ENCODE measurements at regions not wholly inside any gene's neighbourhood (a gene's known extent, or its start where the extent isn't known, plus 50 kb on each side); places are given as distances from the start of the nearest gene placed in this dataset.

DNA sequence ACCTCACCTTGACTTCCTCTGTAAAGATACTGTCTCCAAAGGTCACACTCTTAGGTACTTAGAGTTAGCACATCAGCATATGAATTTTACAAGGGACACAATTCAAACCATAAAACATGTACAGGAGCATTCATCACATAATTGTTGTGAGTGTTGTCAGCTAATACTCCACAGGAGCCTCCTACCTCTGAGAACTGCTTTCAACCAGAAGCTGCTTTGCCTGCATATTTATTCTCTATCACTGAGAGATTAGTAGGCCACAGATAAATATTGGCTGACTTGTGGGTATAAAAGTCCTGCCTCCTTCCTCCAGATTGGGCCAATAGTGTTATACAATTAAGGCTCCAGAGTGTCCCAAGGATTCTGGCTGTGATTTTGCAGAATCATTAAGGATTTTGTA is 1207.0 kb downstream of the XPNPEP1 start:
- no peak for DNase-seq (ENCODE audit: extremely low read depth in 1 of 11, low read depth in 9 of 11, low spot score in 4 of 11)

DNA sequence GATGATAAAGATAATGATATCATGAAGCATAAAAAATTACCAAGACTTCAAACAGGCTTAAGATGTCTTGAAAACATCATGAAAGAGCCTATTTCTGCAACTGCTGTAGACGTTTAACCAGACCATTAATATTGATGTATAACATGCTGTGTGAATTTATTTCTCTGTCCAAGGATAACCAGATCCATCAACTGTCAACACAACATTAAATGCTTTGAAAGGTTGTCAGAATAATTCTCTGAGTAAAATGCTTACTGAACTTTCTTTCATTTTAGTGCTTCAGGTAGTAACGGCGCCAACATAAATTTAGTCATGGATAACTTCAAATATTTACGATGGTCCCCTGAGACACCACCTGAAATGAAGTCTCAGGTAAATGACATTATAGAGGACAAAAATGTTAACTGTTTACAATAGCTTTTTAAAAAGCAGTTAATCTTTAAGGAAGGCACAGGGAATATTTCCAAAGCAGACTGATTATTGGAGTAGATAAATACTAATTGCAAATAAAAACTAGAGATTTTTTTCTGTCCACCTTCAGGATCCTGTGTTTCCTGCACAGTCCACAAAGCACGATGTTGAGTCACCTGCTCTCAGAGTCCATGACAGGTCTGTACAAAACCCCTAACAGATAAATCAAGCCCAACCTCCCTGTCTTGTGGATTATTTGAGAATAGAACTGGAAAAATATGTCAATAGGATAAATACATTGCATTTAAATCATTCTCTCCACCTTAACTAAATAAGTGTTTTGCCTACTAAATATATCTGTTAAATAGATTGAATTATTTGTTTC is 1213.2 kb downstream of the XPNPEP1 start:
- no peak for DNase-seq (ENCODE audit: extremely low read depth in 1 of 11, low read depth in 9 of 11, low spot score in 4 of 11)

DNA sequence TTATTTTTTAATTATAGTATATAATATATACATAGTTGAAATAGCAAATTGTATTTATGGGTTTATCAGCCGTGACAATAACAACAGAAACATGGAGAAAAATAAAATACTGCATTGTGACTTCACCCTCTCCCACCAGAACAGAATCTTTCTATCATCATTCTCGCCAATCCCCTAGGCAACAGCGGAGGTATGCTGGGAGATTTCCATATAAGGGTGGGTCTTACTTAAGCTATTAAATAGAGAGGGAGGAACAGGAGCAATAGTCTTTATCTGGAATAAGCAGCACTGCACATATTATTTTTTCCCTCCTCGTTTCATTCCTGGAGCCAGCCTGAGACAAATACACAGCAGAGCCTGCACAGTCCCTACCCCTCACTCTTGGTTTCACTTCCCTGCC is 1214.9 kb downstream of the XPNPEP1 start:
- DNase-seq (ENCODE audit: extremely low read depth in 1 of 11, low read depth in 9 of 11, low spot score in 4 of 11): no peak

GRCh38 chr10:108696792-108697477 is 1226.4 kb downstream of the XPNPEP1 start:
- DNase-seq (ENCODE audit: extremely low read depth in 1 of 11, low read depth in 9 of 11, low spot score in 4 of 11): no peak

DNA sequence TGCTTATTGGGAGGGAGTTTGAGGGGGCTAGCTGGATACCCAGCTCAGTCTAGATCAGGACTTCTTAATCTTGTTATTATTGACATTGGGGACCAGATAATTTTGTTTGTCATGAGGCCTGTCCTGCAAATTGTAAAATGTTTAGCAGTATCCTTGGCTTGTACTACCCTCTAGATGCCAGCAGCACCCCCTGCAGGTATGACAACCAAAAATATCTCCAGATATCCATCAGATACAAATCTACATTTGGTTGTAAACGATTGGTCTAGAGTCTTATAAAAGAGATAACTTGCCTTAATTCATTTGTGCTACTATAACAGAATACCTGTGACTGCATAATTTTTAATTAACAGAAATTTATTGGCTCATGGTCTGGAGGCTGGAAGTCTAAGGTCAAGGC is 1232.2 kb downstream of the XPNPEP1 start:
- no peak for DNase-seq (ENCODE audit: extremely low read depth in 1 of 11, low read depth in 9 of 11, low spot score in 4 of 11)

- no peak for DNase-seq (ENCODE audit: extremely low read depth in 1 of 11, low read depth in 9 of 11, low spot score in 4 of 11)
Observed at GRCh38 chr10:108690530-108690929, 1232.8 kb downstream of the XPNPEP1 start.

- no peak for DNase-seq (ENCODE audit: extremely low read depth in 1 of 11, low read depth in 9 of 11, low spot score in 4 of 11)
Observed at GRCh38 chr10:108689891-108690290, 1233.4 kb downstream of the XPNPEP1 start.

- DNase-seq (ENCODE audit: extremely low read depth in 1 of 11, low read depth in 9 of 11, low spot score in 4 of 11): no peak
Observed at GRCh38 chr10:108688314-108688713, 1235.0 kb downstream of the XPNPEP1 start.

GRCh38 chr10:108685863-108686531 is 1237.3 kb downstream of the XPNPEP1 start:
- DNase-seq (ENCODE audit: extremely low read depth in 1 of 11, low read depth in 9 of 11, low spot score in 4 of 11): no peak

DNA sequence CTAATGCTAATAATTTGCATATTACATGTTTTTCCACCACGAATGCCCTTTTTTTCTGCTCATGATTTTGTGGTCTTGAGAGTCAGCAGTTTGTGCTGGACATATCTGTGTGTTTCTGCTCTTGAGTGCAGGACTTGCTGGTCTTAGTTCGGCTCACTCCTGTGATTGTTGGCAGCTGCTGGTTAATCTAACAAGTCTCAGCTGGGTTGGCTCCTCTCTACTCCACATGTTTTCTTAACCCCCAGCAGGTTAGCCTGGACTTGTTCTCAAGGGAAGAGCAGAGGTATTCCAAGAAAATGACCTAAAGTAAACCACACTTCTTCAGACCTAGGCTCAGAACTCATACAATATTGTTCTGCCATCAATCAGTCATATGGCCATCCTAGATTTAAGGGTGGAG is 1238.9 kb downstream of the XPNPEP1 start:
- DNase-seq (ENCODE audit: extremely low read depth in 1 of 11, low read depth in 9 of 11, low spot score in 4 of 11): peak in 5 of 11 donors; percentile 7 to 24 (median 16)

DNA sequence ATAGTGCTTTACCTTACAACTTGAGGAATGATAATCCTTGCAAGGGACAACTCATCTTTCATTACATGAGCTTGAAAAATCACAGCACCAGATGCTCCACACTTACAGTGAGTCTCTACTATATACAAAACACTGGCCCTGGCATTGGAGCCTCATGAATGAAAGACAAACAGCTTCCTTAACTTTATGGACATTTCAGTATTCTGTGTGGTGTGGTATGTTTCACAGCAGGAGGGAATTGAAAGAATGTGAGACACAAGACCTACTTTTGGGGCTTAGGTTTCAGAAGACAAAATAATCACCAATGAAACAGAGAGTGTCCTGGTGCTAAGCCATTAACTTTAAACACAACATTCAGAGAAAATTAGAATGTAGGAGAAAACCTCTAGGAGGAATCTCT is 1249.6 kb downstream of the XPNPEP1 start:
- DNase-seq (ENCODE audit: extremely low read depth in 1 of 11, low read depth in 9 of 11, low spot score in 4 of 11): no peak

GRCh38 chr10:108663587-108663986 is 1259.7 kb downstream of the XPNPEP1 start:
- DNase-seq (ENCODE audit: extremely low read depth in 1 of 11, low read depth in 9 of 11, low spot score in 4 of 11): no peak

DNA sequence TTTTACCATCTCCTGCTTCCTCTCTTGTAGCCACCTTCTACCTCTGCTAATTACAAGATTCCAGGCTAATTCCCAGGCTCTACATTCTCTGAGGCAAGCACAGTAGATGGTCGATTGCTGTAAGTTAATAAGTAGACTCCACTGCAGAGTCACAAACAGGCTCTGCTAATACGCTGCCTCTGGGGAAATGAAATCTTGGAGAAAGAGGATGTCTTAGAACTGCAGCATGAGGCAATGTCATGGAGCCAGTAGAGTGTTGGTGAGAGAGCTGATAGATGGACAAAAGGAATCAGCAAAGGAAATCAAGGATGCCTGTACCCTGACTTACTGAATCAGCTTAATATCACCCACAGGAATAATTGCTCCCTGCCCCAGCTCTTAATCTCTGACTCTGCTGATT is 1260.3 kb downstream of the XPNPEP1 start:
- no peak for DNase-seq (ENCODE audit: extremely low read depth in 1 of 11, low read depth in 9 of 11, low spot score in 4 of 11)

- no peak for DNase-seq (ENCODE audit: extremely low read depth in 1 of 11, low read depth in 9 of 11, low spot score in 4 of 11)
Observed at GRCh38 chr10:108655057-108655456, 1268.3 kb downstream of the XPNPEP1 start.

GRCh38 chr10:108653531-108653930 is 1269.8 kb downstream of the XPNPEP1 start:
- DNase-seq (ENCODE audit: extremely low read depth in 1 of 11, low read depth in 9 of 11, low spot score in 4 of 11): no peak

DNA sequence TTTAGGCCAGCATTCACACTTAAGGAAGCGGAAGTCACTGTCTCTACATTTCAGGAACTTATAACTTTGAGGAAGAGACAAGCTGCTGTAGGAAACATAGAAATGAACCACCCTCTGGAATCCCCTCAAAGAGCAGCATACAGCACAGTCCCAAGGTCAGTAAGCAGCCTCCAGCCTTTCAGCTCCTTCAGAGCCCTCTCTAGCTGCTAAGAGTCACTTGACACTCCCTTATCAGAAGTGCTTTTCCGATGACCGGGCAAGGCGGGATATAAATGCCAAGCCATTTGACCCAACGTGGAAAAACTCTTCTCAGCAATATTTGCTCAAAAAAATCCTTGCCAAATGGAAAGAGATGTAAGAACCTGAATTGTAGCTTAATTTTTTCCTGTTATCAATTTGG is 1284.3 kb downstream of the XPNPEP1 start:
- no peak for DNase-seq (ENCODE audit: extremely low read depth in 1 of 11, low read depth in 9 of 11, low spot score in 4 of 11)

- DNase-seq (ENCODE audit: extremely low read depth in 1 of 11, low read depth in 9 of 11, low spot score in 4 of 11): no peak
Observed at GRCh38 chr10:108638225-108638624, 1285.1 kb downstream of the XPNPEP1 start.

GRCh38 chr10:108633046-108633445 is 1290.3 kb downstream of the XPNPEP1 start:
- DNase-seq (ENCODE audit: extremely low read depth in 1 of 11, low read depth in 9 of 11, low spot score in 4 of 11): no peak

DNA sequence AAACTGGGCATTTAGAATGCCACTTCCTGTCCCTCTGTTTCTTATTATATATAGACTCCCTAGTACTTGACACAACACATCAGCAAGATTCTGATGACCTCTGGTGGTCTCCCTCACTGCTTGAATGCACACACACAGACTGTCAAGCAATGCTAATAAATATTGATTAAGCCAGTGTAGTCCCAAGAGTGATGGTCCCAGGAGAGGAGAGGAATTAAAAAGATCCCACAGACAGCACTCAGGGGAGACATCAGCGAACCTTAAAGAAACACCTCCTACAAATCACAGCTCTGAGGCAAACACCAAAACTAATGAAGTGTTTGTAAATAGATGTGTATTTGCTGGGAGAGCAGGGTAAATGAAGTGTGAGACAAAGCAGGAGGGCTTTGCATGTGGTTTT is 1291.2 kb downstream of the XPNPEP1 start:
- no peak for DNase-seq (ENCODE audit: extremely low read depth in 1 of 11, low read depth in 9 of 11, low spot score in 4 of 11)

DNA sequence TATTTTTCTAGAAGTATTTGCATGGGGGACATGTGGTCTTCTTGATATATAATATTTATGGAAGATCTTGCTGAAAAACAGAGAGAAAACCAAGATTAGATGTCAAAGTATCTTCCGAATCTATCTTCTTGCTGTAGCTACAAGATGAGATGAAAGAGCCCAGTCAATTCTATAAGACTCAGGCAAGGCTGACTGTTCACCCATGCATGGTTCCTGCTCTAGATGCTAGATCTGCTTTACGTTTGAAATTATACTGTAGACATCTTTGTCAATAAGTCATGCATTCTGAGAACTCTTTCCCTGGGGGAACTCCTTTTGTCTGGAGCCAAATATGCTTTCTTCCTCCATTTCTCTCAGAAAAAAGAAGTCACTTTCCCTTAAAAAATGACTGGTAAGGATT is 1292.0 kb downstream of the XPNPEP1 start:
- DNase-seq (ENCODE audit: extremely low read depth in 1 of 11, low read depth in 9 of 11, low spot score in 4 of 11): no peak
